Activated CD4-positive, alpha-beta T cell treated with anti-CD3 and anti-CD28 coated beads, Interleukin-2, amount 50 U/mL, for 16 hours (primary cell): ENCODE measurements at regions not wholly inside any gene's neighbourhood (a gene's known extent, or its start where the extent isn't known, plus 50 kb on each side); places are given as distances from the start of the nearest gene placed in this dataset.

Experiments
- DNase-seq: peaks from one replicate; pipeline ENCODE4 v3.0.0-alpha.2; 2020

- no peak for DNase-seq
Observed at GRCh38 chr5:5711592-5711991, 289.1 kb downstream of the ICE1 start.

DNA sequence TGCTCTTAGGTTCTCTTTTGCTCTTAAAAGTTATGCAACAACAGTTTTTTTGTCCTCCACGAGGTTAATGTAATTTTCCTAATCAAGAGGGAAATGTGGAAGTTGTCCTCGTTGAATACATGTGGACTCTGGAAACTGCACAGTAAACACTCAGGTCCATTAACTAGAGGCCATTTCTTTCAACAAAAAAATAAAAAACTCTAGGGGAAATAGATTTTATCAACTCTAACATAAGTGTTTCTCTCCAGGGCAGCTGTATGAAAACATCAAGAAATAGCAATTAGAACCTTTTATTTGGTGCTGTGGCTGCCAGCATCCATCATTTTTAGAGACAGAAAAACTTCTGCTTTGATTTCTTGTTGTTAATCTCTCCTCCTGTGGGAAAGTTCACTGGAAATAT is 288.6 kb downstream of the ICE1 start:
- no peak for DNase-seq

DNA sequence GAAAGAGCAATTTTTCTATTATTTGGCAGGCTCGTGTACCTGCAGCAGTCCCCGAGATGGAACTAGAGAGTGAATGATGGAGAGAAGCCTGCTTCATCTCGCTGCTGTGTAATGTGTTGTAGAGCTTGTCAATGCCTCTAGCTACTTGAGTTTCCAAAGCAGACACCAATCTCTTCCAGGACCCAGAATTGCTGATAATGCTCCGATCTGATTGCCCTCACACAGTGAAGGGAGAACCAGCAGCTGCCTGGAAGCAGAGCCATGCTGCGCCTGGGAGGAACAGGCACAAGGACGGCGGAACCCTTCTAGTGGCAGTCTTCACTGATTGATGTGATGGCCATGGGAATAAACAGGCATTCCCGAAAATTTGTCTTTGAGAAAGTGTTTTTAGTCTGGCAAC is 288.0 kb downstream of the ICE1 start:
- DNase-seq, result no peak

GRCh38 chr5:5708367-5708919 is 286.0 kb downstream of the ICE1 start:
- DNase-seq, result no peak

DNA sequence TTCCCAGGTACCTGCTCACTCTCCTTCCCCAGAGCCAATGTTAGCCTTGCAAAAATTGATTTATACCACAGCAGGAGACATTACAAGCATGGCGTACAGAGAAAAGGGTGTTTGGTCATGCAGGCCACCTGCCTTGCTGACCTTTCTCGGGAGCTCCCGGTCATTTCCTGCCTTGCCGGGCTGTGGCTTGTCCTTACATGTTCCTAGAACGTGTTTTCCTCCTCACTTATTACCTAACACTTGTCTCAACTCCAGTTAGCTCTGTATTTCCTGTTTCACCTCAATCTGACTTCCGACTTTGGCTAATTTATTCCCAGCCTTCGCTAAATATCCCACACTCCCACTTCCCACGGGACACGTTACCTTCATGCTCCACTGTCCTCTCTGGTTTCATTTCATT is 282.5 kb downstream of the ICE1 start:
- DNase-seq, result no peak

- no peak for DNase-seq
Observed at GRCh38 chr5:5704352-5704751, 281.9 kb downstream of the ICE1 start.

GRCh38 chr5:5702934-5703333 is 280.5 kb downstream of the ICE1 start:
- DNase-seq, result no peak

GRCh38 chr5:5700549-5700948 is 278.1 kb downstream of the ICE1 start:
- DNase-seq, result no peak

DNA sequence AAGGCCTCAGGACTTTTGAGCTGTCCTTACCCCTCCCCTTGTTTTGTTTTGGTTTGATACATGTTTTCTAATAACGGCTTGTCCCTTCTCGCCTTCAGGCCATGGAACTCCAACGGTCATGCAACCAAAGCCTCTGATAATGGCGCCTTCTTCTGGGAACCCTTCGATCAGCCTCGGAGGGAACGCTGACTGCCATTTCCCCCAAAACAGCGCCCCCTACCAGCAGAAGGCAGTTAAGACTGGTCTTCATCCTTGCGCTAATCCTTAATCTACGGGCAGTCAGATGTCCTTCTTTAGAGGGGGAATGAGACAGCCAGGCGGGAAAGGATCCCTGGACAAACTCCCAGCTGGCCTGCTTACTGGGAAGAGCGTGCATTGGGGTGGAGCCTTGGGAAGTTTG is 276.6 kb downstream of the ICE1 start:
- DNase-seq, result no peak

GRCh38 chr5:5695266-5695665 is 272.8 kb downstream of the ICE1 start:
- DNase-seq, result no peak

- DNase-seq, result no peak
Observed at GRCh38 chr5:5688925-5689310, 266.4 kb downstream of the ICE1 start.

GRCh38 chr5:5688194-5688924 is 265.9 kb downstream of the ICE1 start:
- no peak for DNase-seq

DNA sequence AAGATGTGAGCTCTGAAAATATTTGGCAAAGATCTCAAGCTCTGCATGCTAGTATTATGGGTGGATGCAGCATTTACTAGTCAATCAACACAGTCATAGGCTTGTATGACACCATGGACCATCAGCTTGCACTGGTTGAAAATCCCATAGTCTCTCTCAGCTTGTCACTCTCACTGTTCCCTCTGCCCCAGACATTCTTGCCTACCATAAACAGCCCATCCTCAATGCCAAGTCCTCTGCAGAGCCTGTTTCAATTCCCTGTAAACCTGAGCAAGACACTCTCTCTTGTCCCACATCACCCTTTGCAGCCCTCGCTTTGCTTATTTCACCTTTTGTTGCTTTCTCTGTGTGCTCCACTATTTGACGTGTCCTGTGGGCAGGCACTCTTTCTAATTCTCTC is 264.6 kb downstream of the ICE1 start:
- DNase-seq, result no peak

DNA sequence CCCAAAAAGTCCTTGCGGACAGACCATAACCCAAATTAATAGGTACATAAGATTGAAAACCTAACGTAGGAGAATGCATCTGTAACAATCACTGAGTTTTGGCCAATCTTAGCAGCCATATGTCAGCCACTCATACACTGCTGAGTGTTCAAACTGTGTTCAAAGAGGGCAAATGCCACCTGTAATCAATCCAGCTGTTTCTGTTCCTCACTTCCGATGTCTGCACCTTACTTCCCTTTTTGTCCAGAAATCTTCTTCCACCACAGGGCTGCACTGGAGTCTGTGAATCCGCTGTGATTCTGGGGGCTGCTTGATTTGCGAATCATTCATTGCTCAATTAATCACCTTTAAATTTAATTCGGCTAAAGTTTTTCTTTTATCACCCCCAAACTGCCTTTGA is 263.9 kb downstream of the ICE1 start:
- no peak for DNase-seq

- no peak for DNase-seq
Observed at GRCh38 chr5:5685737-5686136, 263.3 kb downstream of the ICE1 start.

GRCh38 chr5:5683174-5683573 is 260.7 kb downstream of the ICE1 start:
- no peak for DNase-seq

DNA sequence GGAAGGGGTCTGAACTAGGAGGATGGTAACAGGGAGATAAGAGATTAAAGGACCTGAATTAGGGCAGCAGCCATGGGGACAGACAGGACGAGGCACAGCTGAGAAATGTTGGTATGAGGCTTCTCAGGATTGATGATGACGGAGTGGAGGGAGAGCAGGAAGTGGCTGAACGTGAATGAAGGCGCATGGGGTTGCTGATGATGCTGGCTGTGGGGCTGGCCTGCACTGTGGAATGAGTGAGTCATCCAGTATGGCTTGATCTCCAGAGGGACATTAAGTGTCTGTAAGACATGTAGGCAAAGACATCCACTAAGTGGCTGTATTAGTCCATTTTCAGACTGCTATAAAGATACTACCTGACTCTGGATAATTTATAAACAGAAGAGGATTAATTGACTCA is 256.4 kb downstream of the ICE1 start:
- no peak for DNase-seq

DNA sequence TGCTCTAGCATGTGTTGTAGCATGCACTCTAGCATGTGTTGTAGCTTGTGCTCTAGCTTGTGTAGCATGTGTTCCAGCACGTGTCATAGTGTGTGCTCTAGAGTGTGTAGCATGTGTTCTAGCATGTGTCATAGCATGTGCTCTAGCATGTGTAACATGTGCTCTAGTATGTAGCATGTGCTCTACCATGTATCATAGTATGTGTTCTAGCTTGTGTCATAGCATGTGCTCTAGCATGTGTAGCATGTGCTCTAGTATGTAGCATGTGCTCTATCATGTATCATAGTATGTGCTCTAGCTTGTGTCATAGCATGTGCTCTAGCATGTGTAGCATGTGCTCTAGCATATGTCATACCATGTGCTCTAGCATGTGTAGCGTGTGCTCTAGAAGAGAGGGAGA is 255.3 kb downstream of the ICE1 start:
- DNase-seq, result no peak

DNA sequence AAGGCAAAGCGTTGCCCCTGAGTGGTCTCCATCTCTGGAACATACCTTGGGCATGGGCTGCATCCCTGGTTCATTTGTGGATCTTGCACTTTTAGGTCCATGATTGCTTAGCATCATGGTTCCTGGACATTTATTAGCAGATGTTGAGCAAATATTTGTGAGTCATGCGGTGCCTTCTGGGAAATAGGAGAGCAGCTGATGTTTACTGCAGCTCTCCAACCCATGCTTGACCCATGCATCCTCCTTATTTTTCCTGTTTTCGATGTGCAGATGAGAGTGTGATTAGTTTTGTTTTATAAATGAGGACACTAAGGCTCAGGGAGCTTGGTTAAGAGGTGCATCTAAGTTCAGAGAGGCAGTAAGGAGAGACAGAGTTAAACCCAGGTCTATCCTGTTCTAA is 253.7 kb downstream of the ICE1 start:
- no peak for DNase-seq

GRCh38 chr5:5675511-5675910 is 253.0 kb downstream of the ICE1 start:
- DNase-seq, result no peak

DNA sequence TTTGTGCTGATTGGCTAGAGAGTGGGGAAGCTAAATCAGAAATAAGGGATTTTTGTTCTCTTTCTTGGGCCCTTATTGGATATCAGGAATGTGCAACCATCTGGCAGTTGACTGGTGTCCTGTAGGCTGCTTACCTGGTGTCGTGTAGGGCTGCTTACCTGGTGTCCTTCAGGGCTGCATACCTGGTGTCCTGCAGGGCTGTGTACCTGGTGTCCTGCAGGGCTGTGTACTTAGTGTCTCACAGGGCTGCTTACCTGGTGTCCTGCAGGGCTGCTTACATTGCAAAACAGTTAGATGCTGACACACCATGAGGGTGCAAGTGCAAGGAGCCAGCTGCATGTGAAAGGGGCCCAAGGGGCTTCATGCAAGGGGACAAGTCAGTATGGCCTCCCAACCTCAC is 249.3 kb downstream of the ICE1 start:
- no peak for DNase-seq

- no peak for DNase-seq
Observed at GRCh38 chr5:5667136-5667554, 244.7 kb downstream of the ICE1 start.

- DNase-seq, result no peak
Observed at GRCh38 chr5:5666369-5666768, 243.9 kb downstream of the ICE1 start.

GRCh38 chr5:5666076-5666365 is 243.5 kb downstream of the ICE1 start:
- no peak for DNase-seq
